ENCODE measurements at regions not wholly inside any gene's neighbourhood (a gene's known extent, or its start where the extent isn't known, plus 50 kb on each side); places are given as distances from the start of the nearest gene placed in this dataset.

DNA sequence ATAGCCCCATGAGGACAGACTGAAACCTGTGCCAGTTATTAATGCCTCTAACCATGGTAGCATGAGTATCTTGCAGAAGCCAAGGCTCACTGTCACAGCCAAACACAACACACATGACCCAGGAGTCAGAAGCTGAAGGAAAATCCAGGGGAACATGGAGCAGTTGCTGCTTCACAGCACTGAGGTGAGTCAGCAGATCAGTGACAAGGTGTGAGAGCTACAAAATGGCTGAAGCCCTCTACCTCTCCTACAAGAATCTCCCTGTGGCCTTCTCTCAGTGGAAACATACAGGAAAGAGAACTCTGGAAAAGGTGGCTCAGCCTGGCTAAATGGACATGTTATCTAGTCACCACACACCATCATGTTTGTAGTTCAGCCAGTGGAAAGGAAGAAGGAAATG, 93.5 kb downstream of the NAB1 start:
- Histone ChIP-seq H3K9me3 (no peaks in the 10 kb centered on the region), H3K4me1 (no peaks in the 10 kb centered on the region), H3K27ac (no peak overlapping the region), H3K27me3 (no peaks in the 10 kb centered on the region), H3K4me3 (replicated peaks in 1 of 3) (no peak overlapping the region), H3K36me3 (no peaks in the 10 kb centered on the region)
- TF ChIP-seq POLR2A (IDR thresholded peaks at IDR 0.05), result no peak
- TF ChIP-seq, protein P1, sequence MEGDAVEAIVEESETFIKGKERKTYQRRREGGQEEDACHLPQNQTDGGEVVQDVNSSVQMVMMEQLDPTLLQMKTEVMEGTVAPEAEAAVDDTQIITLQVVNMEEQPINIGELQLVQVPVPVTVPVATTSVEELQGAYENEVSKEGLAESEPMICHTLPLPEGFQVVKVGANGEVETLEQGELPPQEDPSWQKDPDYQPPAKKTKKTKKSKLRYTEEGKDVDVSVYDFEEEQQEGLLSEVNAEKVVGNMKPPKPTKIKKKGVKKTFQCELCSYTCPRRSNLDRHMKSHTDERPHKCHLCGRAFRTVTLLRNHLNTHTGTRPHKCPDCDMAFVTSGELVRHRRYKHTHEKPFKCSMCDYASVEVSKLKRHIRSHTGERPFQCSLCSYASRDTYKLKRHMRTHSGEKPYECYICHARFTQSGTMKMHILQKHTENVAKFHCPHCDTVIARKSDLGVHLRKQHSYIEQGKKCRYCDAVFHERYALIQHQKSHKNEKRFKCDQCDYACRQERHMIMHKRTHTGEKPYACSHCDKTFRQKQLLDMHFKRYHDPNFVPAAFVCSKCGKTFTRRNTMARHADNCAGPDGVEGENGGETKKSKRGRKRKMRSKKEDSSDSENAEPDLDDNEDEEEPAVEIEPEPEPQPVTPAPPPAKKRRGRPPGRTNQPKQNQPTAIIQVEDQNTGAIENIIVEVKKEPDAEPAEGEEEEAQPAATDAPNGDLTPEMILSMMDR (IDR thresholded peaks at IDR 0.05), result no peak
- intact Hi-C loops (cut with DNase I), result no loop called here
- DNase-seq, result no peak

DNA sequence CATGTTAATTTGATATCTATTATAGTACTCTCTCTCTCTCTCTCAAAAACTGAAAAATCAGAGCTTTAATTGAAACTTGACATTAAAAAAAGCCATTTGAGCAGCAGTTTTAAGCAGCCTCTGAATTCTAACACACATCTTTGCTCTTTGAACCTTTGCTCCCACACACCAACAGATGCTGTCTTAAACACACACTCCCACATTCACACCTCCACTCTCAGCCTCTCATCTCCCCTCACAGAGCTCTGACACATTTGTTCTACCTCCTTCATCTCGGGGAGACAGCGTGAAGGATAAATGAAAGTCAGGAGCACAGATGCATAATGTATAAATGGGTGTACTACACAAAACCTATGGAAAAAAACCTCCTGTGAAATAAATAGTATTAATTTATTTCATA, 95.2 kb downstream of the NAB1 start:
- Histone ChIP-seq H3K27ac (no peak overlapping the region), H3K4me3 (replicated peaks in 1 of 3) (no peak overlapping the region), H3K9me3 (no peaks in the 10 kb centered on the region), H3K27me3 (no peaks in the 10 kb centered on the region), H3K36me3 (no peaks in the 10 kb centered on the region), H3K4me1 (no peaks in the 10 kb centered on the region)
- intact Hi-C loops (cut with DNase I), result no loop called here
- DNase-seq, result no peak
- TF ChIP-seq, protein P1 (IDR thresholded peaks at IDR 0.05), result no peak
- TF ChIP-seq POLR2A (IDR thresholded peaks at IDR 0.05), result no peak
- WGBS, 2 donors, result 53 to 73% methylated on average over 2 of the region's 2 CpGs

GRCh38 chr2:190746971-190747761, 98.3 kb downstream of the NAB1 start:
- Histone ChIP-seq H3K4me3 (replicated peaks in 1 of 3) (no peak overlapping the region), H3K36me3 (no peaks in the 10 kb centered on the region), H3K9me3 (no peaks in the 10 kb centered on the region), H3K4me1 (no peaks in the 10 kb centered on the region), H3K27me3 (no peaks in the 10 kb centered on the region), H3K27ac (no peak overlapping the region)
- no peak for DNase-seq
- intact Hi-C loops (cut with DNase I), result no loop called here
- 58 to 69% methylated on average over 3 of the region's 3 CpGs for WGBS, 2 donors
- no peak for TF ChIP-seq POLR2A (IDR thresholded peaks at IDR 0.05)
- TF ChIP-seq, protein P1 (IDR thresholded peaks at IDR 0.05), result no peak

DNA sequence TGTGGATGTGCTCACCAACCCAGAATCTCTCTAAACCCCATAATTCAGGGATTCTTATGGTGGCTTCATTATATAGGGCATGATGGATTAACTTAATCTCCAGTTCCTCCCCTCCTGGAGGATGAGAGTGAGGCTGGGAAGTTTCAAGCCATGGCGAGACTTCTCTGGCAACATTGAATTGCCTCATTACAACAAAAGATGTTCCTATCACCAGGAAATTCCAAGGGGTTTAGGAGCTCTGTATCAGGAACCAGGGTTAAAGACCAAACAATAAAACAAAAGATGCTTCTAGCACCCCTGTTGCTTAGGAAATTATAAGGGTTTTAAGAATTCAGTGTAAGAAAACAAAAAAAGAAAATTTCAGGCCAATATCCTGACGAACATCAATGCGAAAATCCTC, 100.1 kb downstream of the NAB1 start:
- no peak overlapping the region for H3K27ac ChIP-seq
- no peaks in the 10 kb centered on the region for H3K36me3 ChIP-seq
- TF ChIP-seq, protein P1 (IDR thresholded peaks at IDR 0.05), result no peak
- TF ChIP-seq POLR2A (IDR thresholded peaks at IDR 0.05), result no peak
- 94 to 99% methylated on average over 3 of the region's 3 CpGs for WGBS, 2 donors
- H3K9me3 ChIP-seq, result no peaks in the 10 kb centered on the region
- H3K4me1 ChIP-seq, result no peaks in the 10 kb centered on the region
- H3K4me3 ChIP-seq (replicated peaks in 1 of 3), result no peak overlapping the region
- DNase-seq, result no peak
- no peaks in the 10 kb centered on the region for H3K27me3 ChIP-seq
- intact Hi-C loops (cut with DNase I), result no loop called here

GRCh38 chr2:190755772-190756415, 107.0 kb downstream of the NAB1 start:
- 89 to 91% methylated on average over 5 of the region's 5 CpGs for WGBS, 2 donors
- H3K4me3 ChIP-seq (replicated peaks in 1 of 3), result no peak overlapping the region
- no peaks in the 10 kb centered on the region for H3K4me1 ChIP-seq
- no peaks in the 10 kb centered on the region for H3K9me3 ChIP-seq
- intact Hi-C loops (cut with DNase I), result no loop called here
- no peak for DNase-seq
- TF ChIP-seq, protein P1 (IDR thresholded peaks at IDR 0.05), result no peak
- TF ChIP-seq POLR2A (IDR thresholded peaks at IDR 0.05), result no peak
- no peaks in the 10 kb centered on the region for H3K27me3 ChIP-seq
- H3K27ac ChIP-seq, result no peak overlapping the region
- H3K36me3 ChIP-seq, result no peaks in the 10 kb centered on the region
